A204.1 (cell line): ENCODE measurements at regions not wholly inside any gene's neighbourhood (a gene's known extent, or its start where the extent isn't known, plus 50 kb on each side); places are given as distances from the start of the nearest gene placed in this dataset.
"Not testable (repeated sequence)": the region's sequence is repeated elsewhere in the genome, so short reads cannot be mapped to it uniquely, and the experiment has no call there.

ENCODE experiments used
- FAIRE-seq: peaks from 2 replicates; lab custom pipeline; 2012; peaks lifted over from hg19 to GRCh38; lab: Jason Lieb, UNC

- FAIRE-seq: not testable (repeated sequence)
These were observed 169.6 kb upstream of the TP53TG3 start for GRCh38 chr16:32845572-32845971.

DNA sequence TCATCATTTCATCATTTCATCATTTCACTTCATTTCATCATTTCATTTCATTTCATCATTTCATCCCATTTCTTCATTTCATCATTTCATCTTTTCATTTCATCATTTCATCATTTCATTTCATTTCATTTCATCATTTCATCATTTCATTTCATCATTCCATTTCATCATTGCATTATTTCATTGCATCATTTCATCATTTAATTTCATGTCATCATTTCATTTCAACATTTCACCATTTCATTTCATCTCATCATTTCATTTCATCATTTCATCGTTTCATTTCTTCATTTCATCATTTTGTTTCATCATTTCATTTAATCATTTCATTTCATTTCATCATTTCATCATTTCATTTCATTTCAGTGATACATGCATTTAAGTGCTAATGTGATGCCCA, 166.9 kb upstream of the TP53TG3 start:
- not testable (repeated sequence) for FAIRE-seq

DNA sequence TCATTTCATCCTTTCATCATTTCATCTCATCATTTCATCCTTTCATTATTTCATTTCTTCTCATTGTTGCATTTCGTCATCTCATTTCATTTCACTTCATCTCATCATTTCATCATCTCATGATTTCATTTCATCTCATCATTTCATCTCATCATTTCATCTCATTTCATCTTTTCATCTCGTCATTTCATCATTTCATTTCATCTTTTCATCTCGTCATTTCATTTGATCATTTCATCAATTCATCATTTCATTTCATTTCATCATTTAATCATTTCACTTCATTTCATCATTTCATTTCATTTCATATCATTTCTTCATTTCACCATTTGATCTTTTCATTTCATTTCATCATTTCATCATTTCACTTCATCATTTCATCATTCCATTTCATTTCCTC, 131.3 kb upstream of the TP53TG3 start:
- FAIRE-seq: peak; percentile 73

DNA sequence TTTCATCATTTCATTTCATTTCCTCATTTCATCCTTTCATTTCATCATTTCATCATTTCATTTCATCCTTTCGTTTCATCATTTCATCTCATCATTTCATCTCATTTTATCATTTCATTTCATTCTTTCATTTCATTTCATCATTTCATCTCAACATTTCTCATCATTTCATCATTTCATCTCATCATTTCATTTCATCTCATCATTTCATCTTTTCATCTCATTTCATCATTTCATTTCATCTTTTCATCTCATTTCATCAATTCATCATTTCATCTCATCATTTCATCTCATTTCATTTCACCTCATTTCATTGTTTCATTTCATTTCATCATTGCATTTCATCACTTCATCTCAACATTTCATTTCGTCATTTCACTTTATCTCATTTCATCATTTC, 129.7 kb upstream of the TP53TG3 start:
- not testable (repeated sequence) for FAIRE-seq
